Natural killer cell (primary cell): ENCODE measurements at regions not wholly inside any gene's neighbourhood (a gene's known extent, or its start where the extent isn't known, plus 50 kb on each side); places are given as distances from the start of the nearest gene placed in this dataset.

Experiments used
- ATAC-seq, 3 donors: fragments of 150-1000 bp in 2 of 3; fragments of 200-7000 bp in 1 of 3; cut with Tn5 transposase; 1 replicate in 1 of 3; 2 replicates in 2 of 3; pipeline ENCODE4 v1.10.0; 2021; ENCODE audit warnings: mild to moderate bottlenecking in 2 of 3, moderate library complexity in 2 of 3
- DNase-seq, 2 donors: peaks; one replicate each; pipeline versions ENCODE4 v3.0.0 to v3.0.0-alpha.2; 2013 to 2021; ENCODE audit warnings: mixed read lengths in 1 of 2
- H3K27ac ChIP-seq: one replicate; pipeline ENCODE4 v1.5.1; 2013; ENCODE audit warnings: mild to moderate bottlenecking, low read length
- H3K27me3 ChIP-seq: one replicate; pipeline ENCODE4 v1.6.1; 2013; ENCODE audit warnings: low read length; ENCODE audit not compliant: control insufficient read depth, insufficient read depth
- H3K36me3 ChIP-seq: one replicate; pipeline ENCODE4 v1.6.1; 2013; ENCODE audit warnings: low read length; ENCODE audit not compliant: control insufficient read depth, insufficient read depth
- H3K4me1 ChIP-seq: one replicate; pipeline ENCODE4 v1.6.1; 2013; ENCODE audit warnings: low read length; ENCODE audit not compliant: control insufficient read depth, insufficient read depth
- H3K4me3 ChIP-seq: one replicate; pipeline ENCODE4 v1.5.1; 2013; ENCODE audit warnings: low read length
- H3K9me3 ChIP-seq: one replicate; pipeline ENCODE4 v1.6.1; 2013; ENCODE audit warnings: low read length; ENCODE audit not compliant: control insufficient read depth, insufficient read depth
- H3K27ac Mint-ChIP-seq, 2 donors: one replicate each; pipeline ENCODE4 v1.8.0; 2022; ENCODE audit warnings: mild to moderate bottlenecking in 2 of 2, mixed read lengths in 2 of 2, moderate library complexity in 1 of 2
- H3K27me3 Mint-ChIP-seq, 2 donors: one replicate each; pipeline ENCODE4 v1.8.0; 2022; ENCODE audit warnings: low read depth in 2 of 2, mixed read lengths in 2 of 2
- H3K36me3 Mint-ChIP-seq: one replicate; pipeline ENCODE4 v1.8.0; 2022; ENCODE audit warnings: mixed read lengths
- H3K4me1 Mint-ChIP-seq, 2 donors: one replicate each; pipeline ENCODE4 v1.8.0; 2022; ENCODE audit warnings: mixed read lengths in 2 of 2
- H3K4me3 Mint-ChIP-seq: one replicate; pipeline ENCODE4 v1.8.0; 2022; ENCODE audit warnings: mild to moderate bottlenecking, moderate library complexity, mixed read lengths
- H3K9me3 Mint-ChIP-seq, 2 donors: one replicate each; pipeline ENCODE4 v1.8.0; 2022; ENCODE audit warnings: mixed read lengths in 2 of 2
- CTCF ChIP-seq: fragments of 200-600 bp; IDR thresholded peaks from one replicate; pipeline ENCODE4 v1.8.0; 2022; ENCODE audit warnings: antibody characterized with exemption
- WGBS: methylation state at CpG from one replicate; pipeline ENCODE4 v1.1.7; 2013; ENCODE audit warnings: missing lambda C conversion rate; ENCODE audit not compliant: insufficient coverage; 5-methylcytosine and 5-hydroxymethylcytosine counted together
- intact Hi-C: fragments of 100-400 bp; cut with micrococcal nuclease; formaldehyde crosslinking; loops from one replicate; pipeline ENCODE4 v1.14.2; 2022

GRCh38 chr11:104791896-104792295, 106.4 kb downstream of the CASP12 start:
- H3K36me3 Mint-ChIP-seq: no peaks in the 10 kb centered on the region
- no peak overlapping the region for H3K4me3 Mint-ChIP-seq
- WGBS: 95% methylated on average over 2 of the region's 2 CpGs

GRCh38 chr11:104784684-104785460, 113.4 kb downstream of the CASP12 start:
- Mint-ChIP-seq H3K27me3 (no peaks in the 10 kb centered on the region), H3K27ac (no peak overlapping the region), H3K9me3 (no peaks in the 10 kb centered on the region), H3K4me1 (no peaks in the 10 kb centered on the region), H3K4me3 (no peak overlapping the region), H3K36me3 (no peaks in the 10 kb centered on the region)
- intact Hi-C loops: no loop called here
- no peaks in the 10 kb centered on the region for H3K36me3 ChIP-seq
- H3K27ac ChIP-seq: no peak overlapping the region
- H3K4me1 ChIP-seq: no peaks in the 10 kb centered on the region
- H3K9me3 ChIP-seq: no peaks in the 10 kb centered on the region
- DNase-seq: peak in 1 of 2 donors; percentile 31
- H3K27me3 ChIP-seq: no peaks in the 10 kb centered on the region
- TF ChIP-seq CTCF: no peak
- H3K4me3 ChIP-seq: no peak overlapping the region
- ATAC-seq: no peak
- 73% methylated on average over 3 of the region's 4 CpGs for WGBS

More at GRCh38 chr11:104791896-104792295, 106.4 kb downstream of the CASP12 start:
- H3K9me3 ChIP-seq: no peaks in the 10 kb centered on the region
- H3K9me3 Mint-ChIP-seq: no peaks in the 10 kb centered on the region
- no peaks in the 10 kb centered on the region for H3K36me3 ChIP-seq
- intact Hi-C loops: no loop called here
- ATAC-seq (no peak), DNase-seq (no peak)
- H3K4me3 ChIP-seq: no peak overlapping the region
- H3K4me1 Mint-ChIP-seq: peaks cover 0 to under 1% of the 10 kb centered on the region in 2 donors
- no peaks in the 10 kb centered on the region for H3K27me3 Mint-ChIP-seq
- H3K27me3 ChIP-seq: no peaks in the 10 kb centered on the region
- H3K27ac Mint-ChIP-seq: no peak overlapping the region
- TF ChIP-seq CTCF: no peak
- H3K27ac ChIP-seq: no peak overlapping the region
- H3K4me1 ChIP-seq: no peaks in the 10 kb centered on the region

GRCh38 chr11:104783241-104783640, 115.0 kb downstream of the CASP12 start:
- no peaks in the 10 kb centered on the region for H3K36me3 Mint-ChIP-seq
- H3K4me3 ChIP-seq: no peak overlapping the region

More at GRCh38 chr11:104783241-104783640, 115.0 kb downstream of the CASP12 start:
- intact Hi-C loops: no loop called here
- no peak overlapping the region for H3K27ac ChIP-seq
- no peak for TF ChIP-seq CTCF
- H3K27ac Mint-ChIP-seq: no peak overlapping the region
- H3K27me3 Mint-ChIP-seq: no peaks in the 10 kb centered on the region
- 73% methylated on average over 2 of the region's 2 CpGs for WGBS
- no peaks in the 10 kb centered on the region for H3K9me3 Mint-ChIP-seq
- H3K4me1 ChIP-seq: no peaks in the 10 kb centered on the region
- H3K27me3 ChIP-seq: no peaks in the 10 kb centered on the region
- H3K4me1 Mint-ChIP-seq: no peaks in the 10 kb centered on the region
- H3K9me3 ChIP-seq: no peaks in the 10 kb centered on the region
- H3K36me3 ChIP-seq: no peaks in the 10 kb centered on the region
- DNase-seq (no peak), ATAC-seq (no peak)
- no peak overlapping the region for H3K4me3 Mint-ChIP-seq
